A549 (cell line): ENCODE measurements at regions not wholly inside any gene's neighbourhood (a gene's known extent, or its start where the extent isn't known, plus 50 kb on each side); places are given as distances from the start of the nearest gene placed in this dataset.
A peak's percentile ranks its signal among the peaks of the same experiment; 100 is the strongest.

Experiments used
- ATAC-seq, 2 experiments: fragments of 200-7000 bp in 1 of 2; fragments of >200 bp in 1 of 2; cut with Nextera tagmentation in 1 of 2; cut with Tn5 transposase in 1 of 2; 3 replicates each; pipeline versions ENCODE4 v1.8.0 to v1.9.1; 2018 to 2020; ENCODE audit warnings: mild to moderate bottlenecking in 1 of 2, moderate library complexity in 1 of 2
- CTCF ChIA-PET: fragments of 300-600 bp; sonication (Branson Sonifier 250); formaldehyde crosslinking; extraction: SDS; loops from one replicate; lab custom pipeline; 2021; ENCODE audit warnings: antibody characterized with exemption, inconsistent platforms; lab: Yijun Ruan, JAX
- POLR2A ChIA-PET: fragments of 350-600 bp; formaldehyde crosslinking; extraction: SDS; loops from one replicate; lab custom pipeline; 2021; ENCODE audit warnings: antibody characterized with exemption, inconsistent platforms; lab: Yijun Ruan, JAX
- DNase-seq, 2 experiments: peaks; one replicate each; pipeline versions ENCODE4 v3.0.0 to v3.0.0-alpha.2; 2011 to 2016; ENCODE audit warnings: low read depth in 1 of 2, low spot score in 1 of 2
- FAIRE-seq: peaks from 2 replicates; lab custom pipeline; 2011; peaks lifted over from hg19 to GRCh38; lab: Jason Lieb, UNC
- H3K27ac ChIP-seq, 2 experiments: fragments of >200 bp; sonication (Bioruptor Twin); formaldehyde crosslinking; 3 replicates each; pipeline ENCODE4 v1.5.1; 2016 to 2017
- H3K4me1 ChIP-seq: fragments of >200 bp; sonication (Bioruptor Twin); formaldehyde crosslinking; 3 replicates; pipeline ENCODE4 v1.6.1; 2016
- H3K4me2 ChIP-seq: fragments of >200 bp; sonication (Bioruptor Twin); formaldehyde crosslinking; 3 replicates; pipeline ENCODE4 v1.6.1; 2016
- H3K4me3 ChIP-seq: fragments of >200 bp; sonication (Bioruptor Twin); formaldehyde crosslinking; 3 replicates; pipeline ENCODE4 v1.5.1; 2016
- H3K9me3 ChIP-seq: fragments of >200 bp; sonication (Bioruptor Twin); formaldehyde crosslinking; 3 replicates; pipeline ENCODE4 v1.6.1; 2016
- CEBPB ChIP-seq, 2 experiments: fragments of >200 bp in 1 of 2; sonication (Bioruptor Twin) in 1 of 2; formaldehyde crosslinking in 1 of 2; IDR thresholded peaks; 2 replicates each; pipeline ENCODE4 v1.6.1; 2012 to 2016
- EHMT2 ChIP-seq: fragments of 200-600 bp; sonication (generic); IDR thresholded peaks from 2 replicates; pipeline ENCODE4 v1.6.1; 2016; ENCODE audit warnings: antibody characterized with exemption, low read depth, mild to moderate bottlenecking, moderate library complexity
- EP300 ChIP-seq, 2 experiments: fragments of >200 bp; sonication (Bioruptor Twin); formaldehyde crosslinking; IDR thresholded peaks; 2 replicates in 1 of 2; 3 replicates in 1 of 2; pipeline ENCODE4 v1.6.1; 2016 to 2017
- FOSB ChIP-seq: fragments of 250-450 bp; sonication (Bioruptor Pico); IDR thresholded peaks from 2 replicates; pipeline ENCODE4 v1.5.0; 2020; ENCODE audit warnings: mild to moderate bottlenecking, moderate library complexity
- FOSL2 ChIP-seq, 2 experiments: fragments of 450-650 bp in 1 of 2; fragments of >200 bp in 1 of 2; sonication (Bioruptor Twin) in 1 of 2; formaldehyde crosslinking; IDR thresholded peaks; 2 replicates each; pipeline versions ENCODE4 v1.5.0 to v1.6.1; 2016 to 2020; ENCODE audit warnings: mild to moderate bottlenecking in 1 of 2, moderate library complexity in 1 of 2
- GATA3 ChIP-seq: IDR thresholded peaks from 2 replicates; pipeline ENCODE4 v1.6.1; 2012; ENCODE audit warnings: borderline replicate concordance
- HOXA7 ChIP-seq: fragments of 250-450 bp; sonication (Bioruptor Pico); IDR thresholded peaks from 2 replicates; pipeline ENCODE4 v1.5.0; 2020; ENCODE audit warnings: mild to moderate bottlenecking, moderate library complexity
- HOXB5 ChIP-seq: fragments of 250-450 bp; sonication (Bioruptor Pico); IDR thresholded peaks from 2 replicates; pipeline ENCODE4 v1.5.0; 2020; ENCODE audit warnings: mild to moderate bottlenecking, moderate library complexity
- MAFK ChIP-seq: fragments of 450-650 bp; IDR thresholded peaks from 2 replicates; pipeline ENCODE4 v1.6.1; 2014; ENCODE audit not compliant: partially characterized antibody
- MAZ ChIP-seq: fragments of 150-350 bp; IDR thresholded peaks from 2 replicates; pipeline ENCODE4 v1.6.1; 2014; ENCODE audit warnings: antibody characterized with exemption, low read depth, low read length, borderline replicate concordance
- MYC ChIP-seq: IDR thresholded peaks from 2 replicates; pipeline ENCODE4 v1.6.1; 2012; ENCODE audit warnings: mild to moderate bottlenecking, inconsistent platforms, low read length, improper control_type of control experiment, borderline replicate concordance
- NR3C1 ChIP-seq: fragments of >200 bp; sonication (Bioruptor Twin); formaldehyde crosslinking; IDR thresholded peaks from 3 replicates; pipeline ENCODE4 v1.6.1; 2017
- POLR2A ChIP-seq: IDR thresholded peaks from 2 replicates; pipeline ENCODE4 v1.6.1; 2012; ENCODE audit warnings: mild to moderate bottlenecking, low read length
- RAD21 ChIP-seq, 2 experiments: fragments of >200 bp in 1 of 2; sonication (Bioruptor Twin) in 1 of 2; formaldehyde crosslinking in 1 of 2; IDR thresholded peaks in 1 of 2; conservative IDR thresholded peaks in 1 of 2; 2 replicates in 1 of 2; 3 replicates in 1 of 2; pipeline ENCODE4 v1.6.1; 2012 to 2018; ENCODE audit warnings: inconsistent platforms in 1 of 2
- REST ChIP-seq: fragments of 200-600 bp; sonication (generic); IDR thresholded peaks from 2 replicates; pipeline ENCODE4 v1.6.1; 2016; ENCODE audit warnings: antibody characterized with exemption, mild to moderate bottlenecking, moderate library complexity
- RFX5 ChIP-seq: fragments of 450-650 bp; IDR thresholded peaks from 2 replicates; pipeline ENCODE4 v1.7.1; 2014; ENCODE audit warnings: antibody characterized with exemption, mild to moderate bottlenecking, moderate library complexity
- RNF2 ChIP-seq: fragments of 200-600 bp; sonication (generic); IDR thresholded peaks from 2 replicates; pipeline ENCODE4 v1.6.1; 2016; ENCODE audit warnings: low read depth, mild to moderate bottlenecking, antibody characterized with exemption, moderate library complexity, borderline replicate concordance
- SMC3 ChIP-seq: fragments of >200 bp; sonication (Bioruptor Twin); formaldehyde crosslinking; IDR thresholded peaks from 3 replicates; pipeline ENCODE4 v1.6.1; 2018; ENCODE audit warnings: inconsistent platforms
- SREBF2 ChIP-seq: fragments of 450-650 bp; IDR thresholded peaks from 2 replicates; pipeline ENCODE4 v1.6.1; 2014; ENCODE audit warnings: mild to moderate bottlenecking, moderate library complexity
- TFCP2L1 ChIP-seq: fragments of 250-450 bp; sonication (Bioruptor Pico); IDR thresholded peaks from 2 replicates; pipeline ENCODE4 v1.5.0; 2021; ENCODE audit warnings: mild to moderate bottlenecking
- TP53 ChIP-seq: fragments of 250-450 bp; sonication (Bioruptor Pico); IDR thresholded peaks from 2 replicates; pipeline ENCODE4 v1.5.0; 2021; ENCODE audit warnings: mild to moderate bottlenecking, moderate library complexity
- WGBS: methylation state at CpG from one replicate; pipeline ENCODE4 v1.1.6; 2017; ENCODE audit errors: missing lambda C conversion rate; 5-methylcytosine and 5-hydroxymethylcytosine counted together

- TF ChIP-seq NR3C1, result no peak
- TF ChIP-seq POLR2A, result no peak
- TF ChIP-seq, all 56 proteins: peak for 0
Measured at GRCh38 chr2:18959200-18959599, 369.8 kb upstream of the NT5C1B start (continued).

GRCh38 chr2:18957909-18958308 lies 368.5 kb upstream of the NT5C1B start:
- CTCF ChIA-PET, result interaction anchor here (0.8 kb wide), 1 partner anchor 11 kb away, joined by 4 read pairs; no protein-coding TSS in a partner anchor
- TF ChIP-seq MAFK, result no peak
- no peak for TF ChIP-seq CEBPB (IDR thresholded peaks at IDR 0.05)
- TF ChIP-seq HOXB5 (CRISPR knock-in tag), result no peak
- no peak for TF ChIP-seq REST
- TF ChIP-seq, all 56 proteins: peak for 0
- POLR2A ChIA-PET, result no interaction called here
- Histone ChIP-seq H3K27ac (no peak overlapping the region), H3K9me3 (no peaks in the 10 kb centered on the region; the same call in 2 of the 3 replicates), H3K4me2 (no peak overlapping the region), H3K4me1 (no peaks in the 10 kb centered on the region), H3K4me3 (no peak overlapping the region)
- DNase-seq, result no peak
- no peak for ATAC-seq
- no peak for FAIRE-seq
- 83% methylated on average over 1 of the region's 1 CpG for WGBS

- ATAC-seq (peak; percentile 90 to 94), FAIRE-seq (no peak), DNase-seq (peak; percentile 31 to 80)
- Histone ChIP-seq H3K27ac (peak overlapping the region; percentile 13 to 68; a peak in 3 of 6 replicates), H3K4me2 (peak overlapping the region; percentile 46), H3K4me1 (peaks cover 15% of the 10 kb centered on the region), H3K4me3 (no peak overlapping the region), H3K9me3 (no peaks in the 10 kb centered on the region; the same call in 2 of the 3 replicates)
- TF ChIP-seq SMC3 (0 out of 3 replicates have a peak, but pooled peaks have one; percentile 9), TFCP2L1 (CRISPR knock-in tag) (no peak), FOSB (CRISPR knock-in tag) (no peak), TP53 (CRISPR knock-in tag) (no peak), EHMT2 (no peak), MYC (no peak), RNF2 (no peak), RFX5 (no peak), RAD21 (conservative IDR thresholded peaks at IDR 0.05 in 1 of 2, IDR thresholded peaks at IDR 0.05 in 1 of 2) (no peak), GATA3 (peak; percentile 69), CEBPB (IDR thresholded peaks at IDR 0.05) (peak in 1 of 2 experiments; percentile 27; a peak in 1 of 4 replicates), SREBF2 (no peak), MAZ (no peak), EP300 (IDR thresholded peaks at IDR 0.05) (peak in 1 of 2 experiments; percentile 31; a peak in 1 of 5 replicates), FOSL2 (IDR thresholded peaks at IDR 0.05) (no peak), FOSL2 (CRISPR knock-in tag; IDR thresholded peaks at IDR 0.05) (peak; percentile 58), HOXA7 (CRISPR knock-in tag) (no peak)
- WGBS, result 35% methylated on average over 5 of the region's 5 CpGs
- CTCF ChIA-PET, result interaction anchor here (1.3 kb wide), 1 partner anchor 12 kb away, joined by 4 read pairs; no protein-coding TSS in a partner anchor
- POLR2A ChIA-PET, result interaction anchor here (0.7 kb wide), 1 partner anchor 41 kb away, joined by 4 read pairs; no protein-coding TSS in a partner anchor
Measured at GRCh38 chr2:18950361-18950851, 361.0 kb upstream of the NT5C1B start.
